Lower lobe of right lung (tissue), 2 donors: ENCODE measurements at regions not wholly inside any gene's neighbourhood (a gene's known extent, or its start where the extent isn't known, plus 50 kb on each side); places are given as distances from the start of the nearest gene placed in this dataset.

Experiments used
- ATAC-seq, 2 donors: fragments of 200-7000 bp; cut with Tn5 transposase; one replicate each; pipeline ENCODE4 v1.9.1; 2020 to 2022; ENCODE audit warnings: mild to moderate bottlenecking in 2 of 2, moderate library complexity in 2 of 2
- DNase-seq: peaks from one replicate; pipeline ENCODE4 v3.0.0-alpha.2; 2020
- H3K27ac ChIP-seq: fragments of 200-600 bp; one replicate; pipeline ENCODE4 v1.8.0; 2022
- H3K27me3 ChIP-seq: fragments of 200-600 bp; one replicate; pipeline ENCODE4 v1.8.0; 2022; ENCODE audit warnings: low read depth
- H3K36me3 ChIP-seq: fragments of 200-600 bp; one replicate; pipeline ENCODE4 v1.8.0; 2022; ENCODE audit warnings: mild to moderate bottlenecking
- H3K4me1 ChIP-seq: fragments of 200-600 bp; one replicate; pipeline ENCODE4 v1.8.0; 2022
- H3K4me3 ChIP-seq: fragments of 200-600 bp; one replicate; pipeline ENCODE4 v1.8.0; 2022; ENCODE audit warnings: mild to moderate bottlenecking
- H3K9me3 ChIP-seq: fragments of 200-600 bp; one replicate; pipeline ENCODE4 v1.8.0; 2022
- intact Hi-C: fragments of 100-400 bp; cut with DNase I; formaldehyde crosslinking; loops from one replicate; pipeline ENCODE4 v1.11.0; 2022
- TF ChIP-seq, protein P1 (sequence below): fragments of 200-600 bp; IDR thresholded peaks from one replicate; pipeline ENCODE4 v1.8.0; 2022; ENCODE audit warnings: antibody characterized with exemption, mild to moderate bottlenecking
- donor health status: DM: no; HTN: yes; CAD: no; lungs with severe emphysema.

DNA sequence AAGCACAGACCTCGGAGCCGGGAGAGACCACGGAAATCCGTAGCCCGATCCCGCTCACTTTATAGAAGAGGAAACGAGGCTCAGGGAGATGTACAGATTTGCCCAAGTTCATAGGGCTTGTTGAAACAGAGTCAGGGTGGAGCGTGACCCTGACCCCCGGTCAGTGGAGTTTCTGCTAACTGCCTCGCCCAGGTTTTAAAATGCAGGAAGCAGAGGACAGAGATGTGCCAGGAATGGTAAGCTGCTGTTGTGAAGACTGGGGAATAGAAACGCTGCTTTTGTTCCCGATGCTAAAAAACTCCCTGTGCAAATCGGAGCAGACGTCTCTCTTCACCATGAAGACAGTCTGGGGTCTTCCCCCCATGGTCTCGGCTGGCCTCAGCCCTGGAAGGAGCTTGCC lies 403.0 kb downstream of the SEC14L1 start:
- H3K27ac ChIP-seq, result no peak overlapping the region
- TF ChIP-seq, protein P1, sequence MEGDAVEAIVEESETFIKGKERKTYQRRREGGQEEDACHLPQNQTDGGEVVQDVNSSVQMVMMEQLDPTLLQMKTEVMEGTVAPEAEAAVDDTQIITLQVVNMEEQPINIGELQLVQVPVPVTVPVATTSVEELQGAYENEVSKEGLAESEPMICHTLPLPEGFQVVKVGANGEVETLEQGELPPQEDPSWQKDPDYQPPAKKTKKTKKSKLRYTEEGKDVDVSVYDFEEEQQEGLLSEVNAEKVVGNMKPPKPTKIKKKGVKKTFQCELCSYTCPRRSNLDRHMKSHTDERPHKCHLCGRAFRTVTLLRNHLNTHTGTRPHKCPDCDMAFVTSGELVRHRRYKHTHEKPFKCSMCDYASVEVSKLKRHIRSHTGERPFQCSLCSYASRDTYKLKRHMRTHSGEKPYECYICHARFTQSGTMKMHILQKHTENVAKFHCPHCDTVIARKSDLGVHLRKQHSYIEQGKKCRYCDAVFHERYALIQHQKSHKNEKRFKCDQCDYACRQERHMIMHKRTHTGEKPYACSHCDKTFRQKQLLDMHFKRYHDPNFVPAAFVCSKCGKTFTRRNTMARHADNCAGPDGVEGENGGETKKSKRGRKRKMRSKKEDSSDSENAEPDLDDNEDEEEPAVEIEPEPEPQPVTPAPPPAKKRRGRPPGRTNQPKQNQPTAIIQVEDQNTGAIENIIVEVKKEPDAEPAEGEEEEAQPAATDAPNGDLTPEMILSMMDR, result no peak
- no peaks in the 10 kb centered on the region for H3K9me3 ChIP-seq
- DNase-seq, result no peak
- H3K27me3 ChIP-seq, result peaks cover 13% of the 10 kb centered on the region
- H3K4me1 ChIP-seq, result no peaks in the 10 kb centered on the region
- ATAC-seq, result no peak
- H3K4me3 ChIP-seq, result no peak overlapping the region
- H3K36me3 ChIP-seq, result no peaks in the 10 kb centered on the region
- intact Hi-C loops, result no loop called here

- H3K27ac ChIP-seq, result no peak overlapping the region
- no peaks in the 10 kb centered on the region for H3K36me3 ChIP-seq
- H3K4me3 ChIP-seq, result no peak overlapping the region
- intact Hi-C loops, result no loop called here
- TF ChIP-seq, protein P1, result no peak
- no peaks in the 10 kb centered on the region for H3K9me3 ChIP-seq
- no peaks in the 10 kb centered on the region for H3K4me1 ChIP-seq
- no peak for DNase-seq
- peaks cover 11% of the 10 kb centered on the region for H3K27me3 ChIP-seq
- no peak for ATAC-seq
Observed at GRCh38 chr17:77544347-77545110, 403.8 kb downstream of the SEC14L1 start.

- H3K9me3 ChIP-seq, result no peaks in the 10 kb centered on the region
- TF ChIP-seq, protein P1, result no peak
- DNase-seq (no peak), ATAC-seq (no peak)
- no peak overlapping the region for H3K27ac ChIP-seq
- no peaks in the 10 kb centered on the region for H3K4me1 ChIP-seq
- no peaks in the 10 kb centered on the region for H3K36me3 ChIP-seq
- peaks cover 6% of the 10 kb centered on the region for H3K27me3 ChIP-seq
- intact Hi-C loops, result no loop called here
- no peak overlapping the region for H3K4me3 ChIP-seq
Observed at GRCh38 chr17:77546772-77547241, 406.0 kb downstream of the SEC14L1 start.

DNA sequence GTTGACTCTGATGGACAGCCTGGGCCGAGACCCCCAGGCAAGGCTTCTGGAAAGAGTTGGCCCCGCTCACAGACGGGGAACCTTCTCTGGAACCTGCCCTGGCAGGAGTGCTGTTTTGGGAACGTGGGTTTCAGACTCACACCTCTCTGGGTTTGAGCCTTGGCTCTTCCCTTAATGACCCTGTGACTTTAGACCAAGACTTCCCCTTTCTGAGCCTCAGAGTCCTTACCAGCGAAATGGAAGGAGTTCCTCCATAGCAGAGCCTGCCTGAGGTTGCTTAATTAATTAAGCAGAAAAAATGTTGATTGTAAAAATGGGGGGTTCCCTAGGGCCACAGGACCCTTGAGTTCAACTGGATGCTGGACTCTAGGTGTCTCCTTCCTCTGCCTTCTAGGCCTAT lies 408.2 kb downstream of the SEC14L1 start:
- Histone ChIP-seq H3K4me3 (no peak overlapping the region), H3K4me1 (no peaks in the 10 kb centered on the region), H3K27ac (no peak overlapping the region), H3K9me3 (no peaks in the 10 kb centered on the region), H3K36me3 (no peaks in the 10 kb centered on the region), H3K27me3 (peaks cover 6% of the 10 kb centered on the region)
- peak; percentile 34 to 51 for ATAC-seq
- no peak for DNase-seq
- intact Hi-C loops, result no loop called here
- TF ChIP-seq, protein P1, result no peak

DNA sequence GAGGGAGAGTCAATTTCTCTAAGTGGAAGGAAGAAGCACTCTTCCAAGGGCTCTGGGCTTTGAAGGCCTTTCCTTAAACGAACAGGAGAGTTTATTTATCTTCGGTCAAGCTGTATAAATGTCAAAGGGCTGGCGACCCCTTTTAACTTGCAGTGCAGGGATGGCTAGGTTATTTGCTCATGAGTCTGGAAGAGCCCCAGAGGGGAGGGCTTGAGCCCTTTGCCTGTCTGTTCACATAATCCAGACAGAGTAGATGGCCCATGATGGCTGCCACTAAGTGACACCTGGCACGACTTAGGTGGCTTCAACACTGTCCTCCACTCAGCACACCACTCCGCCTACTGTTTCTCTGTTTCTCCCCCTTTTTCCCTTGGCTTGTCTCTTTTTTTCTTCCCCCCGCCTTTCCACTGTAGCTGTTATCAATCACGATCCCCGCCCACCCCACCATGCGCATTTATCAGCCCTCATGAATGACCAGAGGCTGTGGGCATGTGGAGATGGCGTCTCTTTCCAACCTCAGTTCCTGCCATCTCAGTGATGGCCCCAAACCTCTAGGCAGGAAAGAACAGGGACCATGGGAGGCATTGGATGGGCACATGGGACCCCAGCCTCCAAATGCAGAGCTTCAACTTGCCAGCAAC lies 408.7 kb upstream of the TNRC6C start:
- Histone ChIP-seq H3K9me3 (no peaks in the 10 kb centered on the region), H3K36me3 (no peaks in the 10 kb centered on the region), H3K27ac (no peak overlapping the region), H3K27me3 (peaks cover 6% of the 10 kb centered on the region), H3K4me3 (no peak overlapping the region), H3K4me1 (no peaks in the 10 kb centered on the region)
- intact Hi-C loops, result no loop called here
- TF ChIP-seq, protein P1, result no peak
- DNase-seq (no peak), ATAC-seq (no peak)
